ENCODE measurements at regions not wholly inside any gene's neighbourhood (a gene's known extent, or its start where the extent isn't known, plus 50 kb on each side); places are given as distances from the start of the nearest gene placed in this dataset.

- DNase-seq: no peak
Measured at GRCh38 chr4:14504162-14504561, 498.1 kb upstream of the CPEB2 start.

GRCh38 chr4:14513471-14513870 lies 488.8 kb upstream of the CPEB2 start:
- no peak for DNase-seq

GRCh38 chr4:14515556-14515955 lies 486.7 kb upstream of the CPEB2 start:
- DNase-seq: no peak

GRCh38 chr4:14518136-14518535 lies 484.1 kb upstream of the CPEB2 start:
- DNase-seq: no peak

- DNase-seq: no peak
Measured at GRCh38 chr4:14520171-14520570, 482.1 kb upstream of the CPEB2 start.

- no peak for DNase-seq
Measured at GRCh38 chr4:14524276-14524675, 478.0 kb upstream of the CPEB2 start.

- DNase-seq: no peak
Measured at GRCh38 chr4:14528918-14529317, 473.4 kb upstream of the CPEB2 start.

GRCh38 chr4:14529653-14530052 lies 472.6 kb upstream of the CPEB2 start:
- DNase-seq: no peak

GRCh38 chr4:14532436-14532835 lies 469.8 kb upstream of the CPEB2 start:
- DNase-seq: no peak

- DNase-seq: no peak
Measured at GRCh38 chr4:14539246-14539645, 463.0 kb upstream of the CPEB2 start.

- no peak for DNase-seq
Measured at GRCh38 chr4:14545163-14545562, 457.1 kb upstream of the CPEB2 start.

GRCh38 chr4:14545807-14546206 lies 456.5 kb upstream of the CPEB2 start:
- DNase-seq: no peak

GRCh38 chr4:14552119-14552518 lies 450.2 kb upstream of the CPEB2 start:
- DNase-seq: no peak

GRCh38 chr4:14559646-14560045 lies 442.6 kb upstream of the CPEB2 start:
- no peak for DNase-seq

- DNase-seq: no peak
Measured at GRCh38 chr4:14560577-14560976, 441.7 kb upstream of the CPEB2 start.

GRCh38 chr4:14562901-14563300 lies 439.4 kb upstream of the CPEB2 start:
- no peak for DNase-seq

GRCh38 chr4:14564281-14564680 lies 438.0 kb upstream of the CPEB2 start:
- no peak for DNase-seq

- no peak for DNase-seq
Measured at GRCh38 chr4:14566518-14566917, 435.8 kb upstream of the CPEB2 start.

GRCh38 chr4:14568351-14568750 lies 433.9 kb upstream of the CPEB2 start:
- no peak for DNase-seq

- DNase-seq: no peak
Measured at GRCh38 chr4:14575289-14575688, 427.0 kb upstream of the CPEB2 start.

GRCh38 chr4:14575919-14576318 lies 426.4 kb upstream of the CPEB2 start:
- DNase-seq: no peak

GRCh38 chr4:14580061-14580460 lies 422.2 kb upstream of the CPEB2 start:
- DNase-seq: no peak

- DNase-seq: no peak
Measured at GRCh38 chr4:14581741-14582140, 420.5 kb upstream of the CPEB2 start.

GRCh38 chr4:14582677-14583076 lies 419.6 kb upstream of the CPEB2 start:
- DNase-seq: no peak

- no peak for DNase-seq
Measured at GRCh38 chr4:14583331-14583730, 418.9 kb upstream of the CPEB2 start.

- DNase-seq: no peak
Measured at GRCh38 chr4:14583752-14584151, 418.5 kb upstream of the CPEB2 start.

All from dermis blood vessel endothelial cell (primary cell).